B cell (primary cell): ENCODE measurements at regions not wholly inside any gene's neighbourhood (a gene's known extent, or its start where the extent isn't known, plus 50 kb on each side); places are given as distances from the start of the nearest gene placed in this dataset.
"Not testable (repeated sequence)": the region's sequence is repeated elsewhere in the genome, so short reads cannot be mapped to it uniquely, and the experiment has no call there.

Source experiments
- EZH2 ChIP-seq: IDR thresholded peaks from 2 replicates; pipeline ENCODE4 v1.6.1; 2012; ENCODE audit warnings: borderline replicate concordance, low read depth, mild to moderate bottlenecking, moderate library complexity, low read length; ENCODE audit not compliant: insufficient read depth, poor library complexity, severe bottlenecking
- TF ChIP-seq, protein P1 (sequence below): fragments of 200-600 bp; IDR thresholded peaks from one replicate; pipeline ENCODE4 v1.8.0; 2022; ENCODE audit warnings: antibody characterized with exemption, mild to moderate bottlenecking

DNA sequence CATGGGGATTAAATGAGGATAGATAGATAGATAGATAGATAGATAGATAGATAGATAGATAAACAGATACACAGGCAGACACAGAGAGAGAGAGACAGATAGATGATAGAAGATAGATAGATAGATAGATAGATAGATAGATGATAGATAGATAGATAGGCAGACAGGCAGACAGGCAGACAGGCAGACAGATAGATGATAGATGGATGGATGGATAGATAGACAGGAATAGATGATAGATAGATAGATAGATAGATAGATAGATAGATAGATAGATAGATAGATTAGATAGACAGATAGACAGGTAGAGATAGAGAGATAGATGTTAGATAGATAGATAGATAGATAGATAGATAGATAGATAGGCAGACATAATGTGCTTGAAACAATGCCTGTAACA lies 137.3 kb downstream of the MED10 start:
- TF ChIP-seq, protein P1, sequence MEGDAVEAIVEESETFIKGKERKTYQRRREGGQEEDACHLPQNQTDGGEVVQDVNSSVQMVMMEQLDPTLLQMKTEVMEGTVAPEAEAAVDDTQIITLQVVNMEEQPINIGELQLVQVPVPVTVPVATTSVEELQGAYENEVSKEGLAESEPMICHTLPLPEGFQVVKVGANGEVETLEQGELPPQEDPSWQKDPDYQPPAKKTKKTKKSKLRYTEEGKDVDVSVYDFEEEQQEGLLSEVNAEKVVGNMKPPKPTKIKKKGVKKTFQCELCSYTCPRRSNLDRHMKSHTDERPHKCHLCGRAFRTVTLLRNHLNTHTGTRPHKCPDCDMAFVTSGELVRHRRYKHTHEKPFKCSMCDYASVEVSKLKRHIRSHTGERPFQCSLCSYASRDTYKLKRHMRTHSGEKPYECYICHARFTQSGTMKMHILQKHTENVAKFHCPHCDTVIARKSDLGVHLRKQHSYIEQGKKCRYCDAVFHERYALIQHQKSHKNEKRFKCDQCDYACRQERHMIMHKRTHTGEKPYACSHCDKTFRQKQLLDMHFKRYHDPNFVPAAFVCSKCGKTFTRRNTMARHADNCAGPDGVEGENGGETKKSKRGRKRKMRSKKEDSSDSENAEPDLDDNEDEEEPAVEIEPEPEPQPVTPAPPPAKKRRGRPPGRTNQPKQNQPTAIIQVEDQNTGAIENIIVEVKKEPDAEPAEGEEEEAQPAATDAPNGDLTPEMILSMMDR: not testable (repeated sequence)
- TF ChIP-seq EZH2: not testable (repeated sequence)
